GM10248 (cell line): ENCODE measurements at regions not wholly inside any gene's neighbourhood (a gene's known extent, or its start where the extent isn't known, plus 50 kb on each side); places are given as distances from the start of the nearest gene placed in this dataset.

Source experiments
- CTCF ChIA-PET: fragments of 300-600 bp; sonication (Branson Sonifier 250); formaldehyde crosslinking; extraction: SDS; loops from one replicate; lab custom pipeline; 2021; ENCODE audit warnings: antibody characterized with exemption; lab: Yijun Ruan, JAX
- POLR2A ChIA-PET: fragments of 350-650 bp; sonication (Branson Sonifier 250); formaldehyde crosslinking; extraction: SDS; loops from one replicate; lab custom pipeline; 2020; ENCODE audit warnings: antibody characterized with exemption; lab: Yijun Ruan, JAX
- DNase-seq: peaks from one replicate; pipeline ENCODE4 v3.0.0; 2012; ENCODE audit errors: extremely low spot score
- CTCF ChIP-seq: IDR thresholded peaks from 2 replicates; pipeline ENCODE4 v1.5.1; 2012; ENCODE audit warnings: mild to moderate bottlenecking, low read depth; ENCODE audit errors: extremely low read depth, missing control alignments, control extremely low read depth

GRCh38 chr4:174107746-174108354, 175.6 kb downstream of the FBXO8 start:
- ChIA-PET CTCF (interaction anchor here (1.6 kb wide), 1 partner anchor 9 kb away, joined by 4 read pairs; no protein-coding TSS in a partner anchor), POLR2A (no interaction called here)
- no peak for DNase-seq
- no peak for TF ChIP-seq CTCF

- no peak for TF ChIP-seq CTCF
- DNase-seq = no peak
- CTCF ChIA-PET = interaction anchor here (2.0 kb wide), 1 partner anchor 15 kb away, joined by 6 read pairs; no protein-coding TSS in a partner anchor
- POLR2A ChIA-PET = no interaction called here
These were observed 178.3 kb downstream of the FBXO8 start for GRCh38 chr4:174105202-174105601.

GRCh38 chr4:174100910-174101309, 182.6 kb downstream of the FBXO8 start:
- no peak for DNase-seq
- ChIA-PET POLR2A (no interaction called here), CTCF (interaction anchor here (0.9 kb wide), 1 partner anchor 9 kb away, joined by 3 read pairs; no protein-coding TSS in a partner anchor)
- TF ChIP-seq CTCF = no peak

GRCh38 chr4:174099712-174100111, 183.8 kb downstream of the FBXO8 start:
- no peak for DNase-seq
- ChIA-PET POLR2A (no interaction called here), CTCF (interaction anchor here (0.9 to 1.3 kb wide), 3 partner anchors 8 to 10 kb away, joined by 3 to 4 read pairs (median 3); no protein-coding TSS in a partner anchor)
- no peak for TF ChIP-seq CTCF

- CTCF ChIA-PET = interaction anchor here (0.7 to 2.3 kb wide), 3 partner anchors 12 to 17 kb away, joined by 3 to 8 read pairs (median 3); no protein-coding TSS in a partner anchor
- no peak for DNase-seq
- POLR2A ChIA-PET = no interaction called here
- no peak for TF ChIP-seq CTCF
These were observed 186.5 kb downstream of the FBXO8 start for GRCh38 chr4:174096999-174097398.

- CTCF ChIA-PET = interaction anchor here (1.3 to 2.3 kb wide), 2 partner anchors 16 to 48 kb away, joined by 3 to 8 read pairs; no protein-coding TSS in a partner anchor
- TF ChIP-seq CTCF = no peak
- DNase-seq = no peak
- POLR2A ChIA-PET = no interaction called here
These were observed 187.0 kb downstream of the FBXO8 start for GRCh38 chr4:174096456-174096855.
